ACC112 (cell line): ENCODE measurements at regions not wholly inside any gene's neighbourhood (a gene's known extent, or its start where the extent isn't known, plus 50 kb on each side); places are given as distances from the start of the nearest gene placed in this dataset.

Experiments used
- H2AFZ ChIP-seq: fragments of 200-600 bp; sonication (generic); one replicate; pipeline ENCODE4 v1.6.0; 2017; ENCODE audit warnings: antibody characterized with exemption, low read length; ENCODE audit not compliant: unreplicated experiment
- H3K27ac ChIP-seq: fragments of 200-600 bp; sonication (generic); 2 replicates; pipeline ENCODE4 v1.5.1; 2014; ENCODE audit warnings: low read depth, mild to moderate bottlenecking, antibody characterized with exemption, low read length, moderate library complexity
- H3K27me3 ChIP-seq: fragments of 200-600 bp; sonication (generic); 2 replicates; pipeline ENCODE4 v1.6.1; 2014; ENCODE audit warnings: mild to moderate bottlenecking, antibody characterized with exemption, low read length, moderate library complexity, mixed read lengths; ENCODE audit not compliant: insufficient read depth
- H3K36me3 ChIP-seq: fragments of 200-600 bp; sonication (generic); 2 replicates; pipeline ENCODE4 v1.6.1; 2016; ENCODE audit warnings: mild to moderate bottlenecking, antibody characterized with exemption, low read length, moderate library complexity, mixed read lengths; ENCODE audit not compliant: insufficient read depth
- H3K4me1 ChIP-seq: fragments of 200-600 bp; sonication (generic); one replicate; pipeline ENCODE4 v1.6.1; 2016; ENCODE audit warnings: low read length, mixed read lengths; ENCODE audit not compliant: insufficient read depth, unreplicated experiment, control insufficient read depth
- H3K4me3 ChIP-seq: fragments of 200-600 bp; sonication (generic); 2 replicates; pipeline ENCODE4 v1.5.1; 2014; ENCODE audit warnings: mild to moderate bottlenecking, low read depth, low read length
- H3K79me2 ChIP-seq: fragments of 200-600 bp; sonication (generic); one replicate; pipeline ENCODE4 v1.6.0; 2016; ENCODE audit warnings: low read length; ENCODE audit not compliant: control insufficient read depth, unreplicated experiment, insufficient read depth

DNA sequence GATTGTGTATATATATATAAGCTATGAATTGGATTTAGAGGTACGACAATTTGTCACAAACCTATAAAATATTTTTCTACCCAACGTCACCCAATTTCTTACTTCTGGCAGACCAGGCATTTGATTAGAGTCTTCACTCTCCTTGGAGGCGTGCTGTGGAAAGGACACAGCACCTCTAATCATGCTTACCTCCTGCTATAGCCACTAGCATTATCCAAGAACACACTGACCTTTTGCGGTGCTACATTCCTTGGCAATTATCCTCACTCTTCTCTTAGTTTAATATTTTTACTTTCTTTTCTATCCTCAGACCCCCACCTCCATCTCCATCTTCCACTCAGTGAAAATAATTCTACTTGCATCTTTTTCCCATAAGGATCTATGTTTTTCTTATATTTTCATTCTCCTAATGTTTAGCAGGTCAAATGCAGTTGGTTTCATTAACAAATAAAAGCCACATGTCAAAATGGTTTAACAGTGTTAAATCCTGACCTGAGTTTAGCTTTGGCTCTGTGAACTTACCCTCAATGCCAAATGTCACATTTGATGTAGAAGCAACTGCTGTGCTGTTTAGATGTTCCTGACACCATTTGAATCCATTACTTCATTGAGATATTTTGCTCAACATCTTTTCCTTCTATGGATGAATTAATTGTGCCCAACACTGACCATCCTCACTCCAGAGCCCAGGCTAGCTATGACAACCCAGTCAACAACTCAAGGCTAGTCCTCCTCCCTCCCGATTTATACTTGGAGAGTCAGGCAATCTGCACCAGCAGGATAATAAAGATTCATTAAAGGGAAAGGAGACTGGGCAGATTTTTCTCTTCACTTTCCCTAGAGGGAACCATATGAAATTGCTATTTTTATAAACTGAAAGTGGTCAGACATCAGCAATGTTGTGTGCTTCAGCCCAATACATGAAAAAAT lies 240.5 kb downstream of the MREG start:
- peak overlapping the region; percentile 98 for H3K27ac ChIP-seq

DNA sequence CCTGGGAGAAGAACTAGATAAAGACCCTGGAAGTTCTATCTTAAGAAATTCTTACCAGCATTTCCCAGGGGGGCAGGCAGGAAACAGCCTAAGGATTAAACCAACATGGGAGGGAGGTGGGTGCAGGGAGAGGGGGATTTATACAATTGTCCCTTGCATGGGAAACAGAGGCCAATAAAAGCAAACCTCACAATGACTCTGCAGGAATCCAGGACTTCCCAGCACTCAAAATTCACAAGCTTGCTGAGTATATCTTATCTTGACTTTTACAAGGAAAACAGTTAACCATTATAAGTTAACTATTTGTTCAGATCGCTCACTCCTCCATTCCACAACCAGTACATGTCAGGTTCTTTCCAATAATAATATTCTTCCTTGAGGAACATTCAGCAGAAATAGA lies 241.3 kb downstream of the MREG start:
- H3K27me3 ChIP-seq: no peaks in the 10 kb centered on the region
- no peaks in the 10 kb centered on the region for H3K79me2 ChIP-seq
- no peaks in the 10 kb centered on the region for H3K36me3 ChIP-seq
- H3K27ac ChIP-seq: peak overlapping the region; percentile 98
- peaks cover 40% of the 10 kb centered on the region for H3K4me1 ChIP-seq
- peak overlapping the region; percentile 17; the same call in 1 of the 2 replicates for H3K4me3 ChIP-seq
- H2AFZ ChIP-seq: peak overlapping the region; percentile 57

More for the DNA sequence above, 240.5 kb downstream of the MREG start:
- H2AFZ ChIP-seq: peak overlapping the region; percentile 71
- H3K79me2 ChIP-seq: no peaks in the 10 kb centered on the region
- H3K36me3 ChIP-seq: no peaks in the 10 kb centered on the region
- H3K4me1 ChIP-seq: peaks cover 40% of the 10 kb centered on the region
- peak overlapping the region; percentile 70 for H3K4me3 ChIP-seq
- no peaks in the 10 kb centered on the region for H3K27me3 ChIP-seq

- H3K79me2 ChIP-seq: no peaks in the 10 kb centered on the region
- no peak overlapping the region; the same call in 1 of the 2 replicates for H3K4me3 ChIP-seq
- peak overlapping the region; percentile 98 for H3K27ac ChIP-seq
- no peaks in the 10 kb centered on the region; the same call in 1 of the 2 replicates for H3K36me3 ChIP-seq
- peaks cover 40% of the 10 kb centered on the region for H3K4me1 ChIP-seq
- H3K27me3 ChIP-seq: no peaks in the 10 kb centered on the region
- peak overlapping the region; percentile 57 for H2AFZ ChIP-seq
Observed at GRCh38 chr2:215771241-215771640, 242.1 kb downstream of the MREG start.

DNA sequence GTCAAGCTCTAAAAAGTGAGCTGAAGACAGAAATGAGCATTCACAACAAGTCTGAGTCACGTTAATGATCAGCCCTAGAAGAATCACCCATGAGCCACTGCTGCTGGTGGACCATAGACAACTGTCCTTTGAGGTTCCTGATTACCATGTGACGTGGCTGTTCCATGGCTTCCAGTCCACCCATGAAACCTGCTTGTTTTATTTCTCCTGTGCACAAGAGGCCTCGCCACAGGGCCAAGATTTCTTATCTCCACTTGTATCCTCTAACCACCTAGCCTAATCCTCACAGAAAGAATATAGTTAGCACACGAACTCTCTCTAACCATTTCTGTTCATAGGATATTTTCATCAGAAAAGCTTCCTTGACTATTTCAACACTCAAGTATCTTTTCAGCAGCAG lies 242.7 kb downstream of the MREG start:
- Histone ChIP-seq H3K27ac (peak overlapping the region; percentile 98; the same call in 1 of the 2 replicates), H2AFZ (peak overlapping the region; percentile 57), H3K4me1 (peaks cover 40% of the 10 kb centered on the region), H3K79me2 (no peaks in the 10 kb centered on the region), H3K36me3 (no peaks in the 10 kb centered on the region; the same call in 1 of the 2 replicates), H3K27me3 (no peaks in the 10 kb centered on the region), H3K4me3 (no peak overlapping the region)

GRCh38 chr2:215769246-215769645 lies 244.1 kb downstream of the MREG start:
- no peaks in the 10 kb centered on the region for H3K79me2 ChIP-seq
- H3K27ac ChIP-seq: no peak overlapping the region
- H3K4me1 ChIP-seq: peaks cover 38% of the 10 kb centered on the region

GRCh38 chr2:215767625-215768024 lies 245.7 kb downstream of the MREG start:
- Histone ChIP-seq H2AFZ (no peak overlapping the region), H3K4me1 (peaks cover 25% of the 10 kb centered on the region), H3K27ac (no peak overlapping the region), H3K27me3 (no peaks in the 10 kb centered on the region), H3K36me3 (no peaks in the 10 kb centered on the region; the same call in 1 of the 2 replicates), H3K79me2 (no peaks in the 10 kb centered on the region), H3K4me3 (no peak overlapping the region)

More at GRCh38 chr2:215769246-215769645, 244.1 kb downstream of the MREG start:
- Histone ChIP-seq H3K4me3 (no peak overlapping the region), H3K36me3 (no peaks in the 10 kb centered on the region; the same call in 1 of the 2 replicates), H3K27me3 (no peaks in the 10 kb centered on the region), H2AFZ (no peak overlapping the region)

- H3K27ac ChIP-seq: no peak overlapping the region
- no peaks in the 10 kb centered on the region for H3K27me3 ChIP-seq
- no peaks in the 10 kb centered on the region for H3K79me2 ChIP-seq
- H3K4me3 ChIP-seq: no peak overlapping the region
- no peaks in the 10 kb centered on the region; the same call in 1 of the 2 replicates for H3K36me3 ChIP-seq
- H2AFZ ChIP-seq: no peak overlapping the region
- peaks cover 9% of the 10 kb centered on the region for H3K4me1 ChIP-seq
Observed at GRCh38 chr2:215765729-215766360, 247.5 kb downstream of the MREG start.

DNA sequence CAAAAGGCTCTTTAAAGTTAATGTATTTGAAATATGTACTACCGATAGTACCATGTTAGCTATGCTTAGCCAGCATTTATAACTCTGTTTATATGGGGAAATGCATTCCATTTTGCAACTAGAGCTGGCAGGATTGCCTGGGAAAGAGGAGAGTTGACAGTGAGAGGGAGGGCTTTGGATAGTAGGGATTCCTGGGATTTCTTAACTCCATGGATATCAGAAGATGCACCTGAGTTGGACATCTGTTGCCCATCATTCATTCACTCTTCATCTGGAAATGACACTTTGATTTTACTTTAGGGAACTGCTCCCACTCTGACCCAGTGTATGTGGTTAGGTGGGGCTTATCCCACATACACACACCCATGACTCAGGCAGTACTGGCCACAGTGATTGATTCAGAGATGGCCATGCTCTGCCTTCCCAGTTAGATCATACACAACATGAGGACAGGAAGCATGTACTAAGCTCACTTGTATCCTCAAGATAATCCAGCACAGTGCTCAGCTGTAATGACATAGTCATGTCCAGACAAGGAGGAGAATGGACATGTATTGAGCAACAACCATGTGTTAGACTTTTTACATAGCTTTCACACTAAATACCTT lies 248.8 kb downstream of the MREG start:
- no peak overlapping the region for H3K27ac ChIP-seq
- no peak overlapping the region for H3K4me3 ChIP-seq
- no peak overlapping the region for H2AFZ ChIP-seq
- no peaks in the 10 kb centered on the region for H3K79me2 ChIP-seq
- H3K4me1 ChIP-seq: peaks cover 14% of the 10 kb centered on the region
- H3K36me3 ChIP-seq: no peaks in the 10 kb centered on the region; the same call in 1 of the 2 replicates
- H3K27me3 ChIP-seq: no peaks in the 10 kb centered on the region

- H2AFZ ChIP-seq: no peak overlapping the region
- H3K4me3 ChIP-seq: no peak overlapping the region
- H3K27me3 ChIP-seq: no peaks in the 10 kb centered on the region
- no peaks in the 10 kb centered on the region for H3K79me2 ChIP-seq
- H3K4me1 ChIP-seq: peaks cover 22% of the 10 kb centered on the region
- H3K27ac ChIP-seq: no peak overlapping the region
- H3K36me3 ChIP-seq: no peaks in the 10 kb centered on the region
Observed at GRCh38 chr2:215760557-215760956, 252.8 kb downstream of the MREG start.

DNA sequence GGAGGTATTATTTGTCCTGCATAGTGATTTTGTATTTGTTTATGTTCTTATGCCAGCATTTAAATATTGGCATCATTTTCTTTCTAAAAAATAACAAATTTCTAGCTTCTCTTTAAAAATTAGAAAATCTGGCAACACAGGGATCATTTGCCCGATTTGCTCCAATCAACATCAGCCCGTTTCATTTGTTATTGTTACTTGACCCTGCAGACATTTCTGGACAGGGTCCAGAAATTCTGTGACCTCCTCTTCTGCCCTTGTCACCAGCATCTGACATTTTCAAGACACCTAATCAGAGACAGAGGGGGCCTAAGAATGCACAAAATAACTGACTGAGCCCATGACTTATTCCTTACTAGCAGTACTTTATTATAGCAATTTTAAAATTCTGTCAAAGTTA lies 253.3 kb downstream of the MREG start:
- peaks cover 22% of the 10 kb centered on the region for H3K4me1 ChIP-seq
- no peaks in the 10 kb centered on the region for H3K27me3 ChIP-seq
- H2AFZ ChIP-seq: no peak overlapping the region
- no peak overlapping the region for H3K4me3 ChIP-seq
- H3K36me3 ChIP-seq: no peaks in the 10 kb centered on the region
- no peaks in the 10 kb centered on the region for H3K79me2 ChIP-seq
- no peak overlapping the region for H3K27ac ChIP-seq
